WTC11 (cell line): ENCODE measurements at regions not wholly inside any gene's neighbourhood (a gene's known extent, or its start where the extent isn't known, plus 50 kb on each side); places are given as distances from the start of the nearest gene placed in this dataset.

Experiments used
- ATAC-seq: fragments of 200-7000 bp; cut with Tn5 transposase; 2 replicates; pipeline ENCODE4 v1.10.0; 2021; ENCODE audit warnings: mild to moderate bottlenecking, moderate library complexity
- CTCF ChIA-PET: fragments of 300-600 bp; sonication (Branson Sonifier 250); formaldehyde crosslinking; loops from one replicate; lab custom pipeline; 2021; ENCODE audit warnings: antibody characterized with exemption; lab: Charles Lee
- POLR2A ChIA-PET: fragments of 350-600 bp; sonication (Branson Sonifier 250); formaldehyde crosslinking; loops from one replicate; lab custom pipeline; 2021; ENCODE audit warnings: antibody characterized with exemption; lab: Charles Lee
- DNase-seq: peaks from one replicate; pipeline ENCODE4 v3.0.0; 2021; ENCODE audit warnings: low spot score
- H3K27ac Mint-ChIP-seq: 2 replicates; pipeline ENCODE4 v1.8.0; 2021; ENCODE audit warnings: mixed read lengths
- H3K27me3 Mint-ChIP-seq: 2 replicates; pipeline ENCODE4 v1.8.0; 2021; ENCODE audit warnings: low read depth, mild to moderate bottlenecking, moderate library complexity, mixed read lengths
- H3K36me3 Mint-ChIP-seq: 2 replicates; pipeline ENCODE4 v1.8.0; 2021; ENCODE audit warnings: mixed read lengths
- H3K4me1 Mint-ChIP-seq: 2 replicates; pipeline ENCODE4 v1.8.0; 2022; ENCODE audit warnings: mixed read lengths
- H3K4me3 Mint-ChIP-seq: 2 replicates; pipeline ENCODE4 v1.8.0; 2021; ENCODE audit warnings: mild to moderate bottlenecking, moderate library complexity, mixed read lengths
- H3K9me3 Mint-ChIP-seq: 2 replicates; pipeline ENCODE4 v1.8.0; 2021; ENCODE audit warnings: mixed read lengths
- ATF6 ChIP-seq: sonication (generic); formaldehyde crosslinking; IDR thresholded peaks from 2 replicates; pipeline ENCODE4 v1.8.1; 2023; ENCODE audit warnings: mild to moderate bottlenecking, missing genetic modification reagents
- E2F4 ChIP-seq: sonication (generic); formaldehyde crosslinking; IDR thresholded peaks from 2 replicates; pipeline ENCODE4 v1.8.1; 2022; ENCODE audit warnings: low read depth, mild to moderate bottlenecking, moderate library complexity, missing genetic modification reagents, borderline replicate concordance
- ETV6 ChIP-seq: sonication (generic); formaldehyde crosslinking; IDR thresholded peaks from 2 replicates; pipeline ENCODE4 v1.8.1; 2022; ENCODE audit warnings: mild to moderate bottlenecking, missing genetic modification reagents
- FOXJ3 ChIP-seq: sonication (generic); formaldehyde crosslinking; IDR thresholded peaks from 2 replicates; pipeline ENCODE4 v1.9.0; 2021; ENCODE audit warnings: missing genetic modification reagents, mild to moderate bottlenecking, borderline replicate concordance
- IRF2 ChIP-seq: sonication (generic); formaldehyde crosslinking; IDR thresholded peaks from 2 replicates; pipeline ENCODE4 v1.8.0; 2022; ENCODE audit warnings: low read depth, missing genetic modification reagents, borderline replicate concordance
- OVOL2 ChIP-seq: fragments of 250-450 bp; sonication (Bioruptor Pico); IDR thresholded peaks from 2 replicates; pipeline ENCODE4 v1.9.0; 2021; ENCODE audit warnings: mild to moderate bottlenecking, borderline replicate concordance
- STAT6 ChIP-seq: sonication (generic); formaldehyde crosslinking; conservative IDR thresholded peaks from 2 replicates; pipeline ENCODE4 v1.8.1; 2023; ENCODE audit warnings: mild to moderate bottlenecking, low read depth, missing genetic modification reagents, moderate library complexity
- TCF7 ChIP-seq: sonication (generic); formaldehyde crosslinking; IDR thresholded peaks from 2 replicates; pipeline ENCODE4 v1.8.0; 2022; ENCODE audit warnings: mild to moderate bottlenecking, low read depth, missing genetic modification reagents, moderate library complexity
- TEAD1 ChIP-seq: sonication (generic); formaldehyde crosslinking; IDR thresholded peaks from 2 replicates; pipeline ENCODE4 v1.8.0; 2022; ENCODE audit warnings: mild to moderate bottlenecking, missing genetic modification reagents
- USF1 ChIP-seq: sonication (generic); formaldehyde crosslinking; IDR thresholded peaks from 2 replicates; pipeline ENCODE4 v1.8.0; 2022; ENCODE audit warnings: mild to moderate bottlenecking, missing genetic modification reagents
- ZNF219 ChIP-seq: sonication (generic); formaldehyde crosslinking; IDR thresholded peaks from 2 replicates; pipeline ENCODE4 v1.8.0; 2023; ENCODE audit warnings: missing genetic modification reagents, mild to moderate bottlenecking, borderline replicate concordance
- ZNF671 ChIP-seq: fragments of 250-450 bp; sonication (Bioruptor Pico); IDR thresholded peaks from 2 replicates; pipeline ENCODE4 v1.8.0; 2021; ENCODE audit warnings: mild to moderate bottlenecking
- TF ChIP-seq, protein P1 (sequence below): sonication (generic); formaldehyde crosslinking; IDR thresholded peaks from 2 replicates; pipeline ENCODE4 v1.8.1; 2023; ENCODE audit warnings: mild to moderate bottlenecking, moderate library complexity, missing genetic modification reagents
- TF ChIP-seq, protein P2 (sequence below): fragments of 200-600 bp; IDR thresholded peaks from 2 replicates; pipeline ENCODE4 v1.8.0; 2022; ENCODE audit warnings: antibody characterized with exemption
- TF ChIP-seq, protein P3 (sequence below): sonication (generic); formaldehyde crosslinking; IDR thresholded peaks from 2 replicates; pipeline ENCODE4 v1.8.1; 2022; ENCODE audit warnings: low read depth, missing genetic modification reagents, borderline replicate concordance

GRCh38 chr10:129027906-129028305, 439.1 kb upstream of the MGMT start:
- TF ChIP-seq USF1 (CRISPR knock-in tag) (no peak), ETV6 (CRISPR knock-in tag) (no peak), ZNF671 (CRISPR knock-in tag) (no peak), IRF2 (no peak), STAT6 (CRISPR knock-in tag) (no peak), TEAD1 (CRISPR knock-in tag) (no peak), E2F4 (CRISPR knock-in tag) (no peak), ZNF219 (CRISPR knock-in tag) (no peak), ATF6 (no peak), FOXJ3 (CRISPR knock-in tag) (no peak), OVOL2 (CRISPR knock-in tag) (no peak), TCF7 (CRISPR knock-in tag) (no peak)
- TF ChIP-seq, protein P1, sequence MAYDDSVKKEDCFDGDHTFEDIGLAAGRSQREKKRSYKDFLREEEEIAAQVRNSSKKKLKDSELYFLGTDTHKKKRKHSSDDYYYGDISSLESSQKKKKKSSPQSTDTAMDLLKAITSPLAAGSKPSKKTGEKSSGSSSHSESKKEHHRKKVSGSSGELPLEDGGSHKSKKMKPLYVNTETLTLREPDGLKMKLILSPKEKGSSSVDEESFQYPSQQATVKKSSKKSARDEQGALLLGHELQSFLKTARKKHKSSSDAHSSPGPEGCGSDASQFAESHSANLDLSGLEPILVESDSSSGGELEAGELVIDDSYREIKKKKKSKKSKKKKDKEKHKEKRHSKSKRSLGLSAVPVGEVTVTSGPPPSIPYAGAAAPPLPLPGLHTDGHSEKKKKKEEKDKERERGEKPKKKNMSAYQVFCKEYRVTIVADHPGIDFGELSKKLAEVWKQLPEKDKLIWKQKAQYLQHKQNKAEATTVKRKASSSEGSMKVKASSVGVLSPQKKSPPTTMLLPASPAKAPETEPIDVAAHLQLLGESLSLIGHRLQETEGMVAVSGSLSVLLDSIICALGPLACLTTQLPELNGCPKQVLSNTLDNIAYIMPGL (CRISPR knock-in tag): no peak
- TF ChIP-seq, protein P2, sequence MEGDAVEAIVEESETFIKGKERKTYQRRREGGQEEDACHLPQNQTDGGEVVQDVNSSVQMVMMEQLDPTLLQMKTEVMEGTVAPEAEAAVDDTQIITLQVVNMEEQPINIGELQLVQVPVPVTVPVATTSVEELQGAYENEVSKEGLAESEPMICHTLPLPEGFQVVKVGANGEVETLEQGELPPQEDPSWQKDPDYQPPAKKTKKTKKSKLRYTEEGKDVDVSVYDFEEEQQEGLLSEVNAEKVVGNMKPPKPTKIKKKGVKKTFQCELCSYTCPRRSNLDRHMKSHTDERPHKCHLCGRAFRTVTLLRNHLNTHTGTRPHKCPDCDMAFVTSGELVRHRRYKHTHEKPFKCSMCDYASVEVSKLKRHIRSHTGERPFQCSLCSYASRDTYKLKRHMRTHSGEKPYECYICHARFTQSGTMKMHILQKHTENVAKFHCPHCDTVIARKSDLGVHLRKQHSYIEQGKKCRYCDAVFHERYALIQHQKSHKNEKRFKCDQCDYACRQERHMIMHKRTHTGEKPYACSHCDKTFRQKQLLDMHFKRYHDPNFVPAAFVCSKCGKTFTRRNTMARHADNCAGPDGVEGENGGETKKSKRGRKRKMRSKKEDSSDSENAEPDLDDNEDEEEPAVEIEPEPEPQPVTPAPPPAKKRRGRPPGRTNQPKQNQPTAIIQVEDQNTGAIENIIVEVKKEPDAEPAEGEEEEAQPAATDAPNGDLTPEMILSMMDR: no peak
- TF ChIP-seq, protein P3, sequence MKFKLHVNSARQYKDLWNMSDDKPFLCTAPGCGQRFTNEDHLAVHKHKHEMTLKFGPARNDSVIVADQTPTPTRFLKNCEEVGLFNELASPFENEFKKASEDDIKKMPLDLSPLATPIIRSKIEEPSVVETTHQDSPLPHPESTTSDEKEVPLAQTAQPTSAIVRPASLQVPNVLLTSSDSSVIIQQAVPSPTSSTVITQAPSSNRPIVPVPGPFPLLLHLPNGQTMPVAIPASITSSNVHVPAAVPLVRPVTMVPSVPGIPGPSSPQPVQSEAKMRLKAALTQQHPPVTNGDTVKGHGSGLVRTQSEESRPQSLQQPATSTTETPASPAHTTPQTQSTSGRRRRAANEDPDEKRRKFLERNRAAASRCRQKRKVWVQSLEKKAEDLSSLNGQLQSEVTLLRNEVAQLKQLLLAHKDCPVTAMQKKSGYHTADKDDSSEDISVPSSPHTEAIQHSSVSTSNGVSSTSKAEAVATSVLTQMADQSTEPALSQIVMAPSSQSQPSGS (CRISPR knock-in tag): no peak
- TF ChIP-seq, all 79 proteins: peak for 0
- Mint-ChIP-seq H3K36me3 (no peaks in the 10 kb centered on the region), H3K27ac (no peak overlapping the region), H3K4me3 (no peak overlapping the region), H3K9me3 (no peaks in the 10 kb centered on the region), H3K4me1 (peaks cover 56% of the 10 kb centered on the region), H3K27me3 (no peaks in the 10 kb centered on the region)
- ATAC-seq (no peak), DNase-seq (no peak)
- POLR2A ChIA-PET: no interaction called here
- CTCF ChIA-PET: no interaction called here
